ENCODE measurements at regions not wholly inside any gene's neighbourhood (a gene's known extent, or its start where the extent isn't known, plus 50 kb on each side); places are given as distances from the start of the nearest gene placed in this dataset.

GRCh38 chr7:68734431-68734830 lies 863.8 kb upstream of the AUTS2 start:
- Histone ChIP-seq H3K79me2 (ENCODE audit: low read length) (no peaks in the 10 kb centered on the region), H3K9ac (ENCODE audit: low read length) (no peak overlapping the region), H3F3A (ENCODE audit: insufficient read depth, low read length) (no peaks in the 10 kb centered on the region), H3K4me2 (ENCODE audit: low read depth, low read length) (no peak overlapping the region), H3K27me3 (replicated peaks; ENCODE audit: insufficient read depth, low read length) (no peaks in the 10 kb centered on the region), H4K20me1 (ENCODE audit: insufficient read depth, low read length) (no peaks in the 10 kb centered on the region), H3K27ac (ENCODE audit: low read length) (no peak overlapping the region), H3K36me3 (replicated peaks; ENCODE audit: insufficient read depth, low read length) (no peaks in the 10 kb centered on the region), H2AFZ (ENCODE audit: low read length) (no peak overlapping the region), H3K4me1 (ENCODE audit: low read length) (no peaks in the 10 kb centered on the region), H3K4me3 (ENCODE audit: low read length) (no peak overlapping the region), H3K9me2 (replicated peaks; ENCODE audit: insufficient read depth, low read length) (no peaks in the 10 kb centered on the region), H3K9me3 (replicated peaks; ENCODE audit: insufficient read depth, low read length) (no peaks in the 10 kb centered on the region)
- DNase-seq, result no peak
- no peak for TF ChIP-seq EZH2 (optimal IDR thresholded peaks at IDR 0.05; ENCODE audit: low read depth, low read length)
- TF ChIP-seq EZH2phosphoT487 (IDR thresholded peaks at IDR 0.05; ENCODE audit: low read length), result no peak
- no peak for TF ChIP-seq CTCF (IDR thresholded peaks at IDR 0.05; ENCODE audit: low read length)

DNA sequence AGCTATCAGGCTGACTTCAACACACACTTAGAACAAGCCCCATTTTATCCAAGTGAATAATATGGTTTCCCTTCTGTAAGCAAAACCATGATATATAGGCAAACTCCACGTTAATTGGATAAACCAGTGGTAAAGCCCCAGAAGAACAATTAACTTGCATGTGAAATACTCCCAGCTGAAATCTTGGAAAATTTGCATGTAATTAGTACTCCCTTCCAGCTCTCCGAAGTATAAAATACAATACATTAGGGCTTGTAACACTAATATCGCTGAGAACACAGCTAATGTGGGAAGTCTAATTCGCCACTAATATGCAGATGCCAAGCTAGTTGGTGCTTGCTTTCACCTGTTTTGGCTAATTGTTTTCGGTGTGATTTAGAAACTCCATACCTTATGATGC lies 859.0 kb upstream of the AUTS2 start:
- H3K9ac ChIP-seq (ENCODE audit: low read length), result no peak overlapping the region
- H3K4me2 ChIP-seq (ENCODE audit: low read depth, low read length), result no peak overlapping the region
- TF ChIP-seq EZH2phosphoT487 (IDR thresholded peaks at IDR 0.05; ENCODE audit: low read length) (no peak), CTCF (IDR thresholded peaks at IDR 0.05; ENCODE audit: low read length) (no peak)
- H3K9me3 ChIP-seq (replicated peaks; ENCODE audit: insufficient read depth, low read length), result no peaks in the 10 kb centered on the region
- no peaks in the 10 kb centered on the region for H3K4me1 ChIP-seq (ENCODE audit: low read length)
- no peak for DNase-seq
- H3K27me3 ChIP-seq (replicated peaks; ENCODE audit: insufficient read depth, low read length), result no peaks in the 10 kb centered on the region
- no peaks in the 10 kb centered on the region for H3K9me2 ChIP-seq (replicated peaks; ENCODE audit: insufficient read depth, low read length)
- no peaks in the 10 kb centered on the region for H4K20me1 ChIP-seq (ENCODE audit: insufficient read depth, low read length)
- no peak overlapping the region for H2AFZ ChIP-seq (ENCODE audit: low read length)
- no peak overlapping the region for H3K27ac ChIP-seq (ENCODE audit: low read length)
- no peak overlapping the region for H3K4me3 ChIP-seq (ENCODE audit: low read length)
- no peaks in the 10 kb centered on the region for H3F3A ChIP-seq (ENCODE audit: insufficient read depth, low read length)
- H3K36me3 ChIP-seq (replicated peaks; ENCODE audit: insufficient read depth, low read length), result no peaks in the 10 kb centered on the region
- H3K79me2 ChIP-seq (ENCODE audit: low read length), result no peaks in the 10 kb centered on the region

DNA sequence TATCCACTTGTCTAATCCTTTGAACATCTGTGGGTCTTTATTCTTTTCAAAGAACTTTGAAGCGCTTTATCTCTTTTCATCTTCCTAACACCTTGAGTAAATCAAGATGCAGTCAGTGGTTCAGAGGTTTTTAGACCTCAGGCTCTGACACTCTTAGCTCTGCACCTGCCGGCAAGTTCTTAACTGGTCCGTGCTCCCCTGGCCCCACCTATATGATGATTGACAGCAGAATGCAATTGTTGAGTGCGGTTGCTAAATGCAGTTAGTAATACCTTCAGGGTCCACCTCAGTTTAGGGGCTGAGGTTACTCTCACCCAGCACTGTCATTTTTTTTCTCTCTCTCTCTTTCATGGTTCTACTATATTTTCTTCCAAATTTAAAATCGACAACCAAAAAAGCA lies 854.2 kb upstream of the AUTS2 start:
- H3K9ac ChIP-seq (ENCODE audit: low read length), result no peak overlapping the region
- H3K9me2 ChIP-seq (replicated peaks; ENCODE audit: insufficient read depth, low read length), result no peaks in the 10 kb centered on the region
- no peak overlapping the region for H2AFZ ChIP-seq (ENCODE audit: low read length)
- DNase-seq, result no peak
- H3K4me2 ChIP-seq (ENCODE audit: low read depth, low read length), result no peak overlapping the region
- no peaks in the 10 kb centered on the region for H3K9me3 ChIP-seq (replicated peaks; ENCODE audit: insufficient read depth, low read length)
- H3K4me1 ChIP-seq (ENCODE audit: low read length), result no peaks in the 10 kb centered on the region
- H3F3A ChIP-seq (ENCODE audit: insufficient read depth, low read length), result no peaks in the 10 kb centered on the region
- H3K27ac ChIP-seq (ENCODE audit: low read length), result no peak overlapping the region
- no peaks in the 10 kb centered on the region for H3K79me2 ChIP-seq (ENCODE audit: low read length)
- no peaks in the 10 kb centered on the region for H3K36me3 ChIP-seq (replicated peaks; ENCODE audit: insufficient read depth, low read length)
- no peaks in the 10 kb centered on the region for H4K20me1 ChIP-seq (ENCODE audit: insufficient read depth, low read length)
- no peak overlapping the region for H3K4me3 ChIP-seq (ENCODE audit: low read length)
- no peak for TF ChIP-seq EZH2phosphoT487 (IDR thresholded peaks at IDR 0.05; ENCODE audit: low read length)
- no peak for TF ChIP-seq EZH2 (optimal IDR thresholded peaks at IDR 0.05; ENCODE audit: low read depth, low read length)
- TF ChIP-seq CTCF (IDR thresholded peaks at IDR 0.05; ENCODE audit: low read length), result no peak
- no peaks in the 10 kb centered on the region for H3K27me3 ChIP-seq (replicated peaks; ENCODE audit: insufficient read depth, low read length)
